Amniotic stem cell (primary cell): ENCODE measurements at regions not wholly inside any gene's neighbourhood (a gene's known extent, or its start where the extent isn't known, plus 50 kb on each side); places are given as distances from the start of the nearest gene placed in this dataset.

ENCODE experiments used
- DNase-seq: peaks from one replicate; lab custom pipeline; 2025; lab: John Stamatoyannopoulos, UW

- DNase-seq: peak; percentile 29
Measured at GRCh38 chr17:13353590-13353989, 248.1 kb downstream of the HS3ST3A1 start.

- DNase-seq: no peak
Measured at GRCh38 chr17:13352747-13353415, 248.8 kb downstream of the HS3ST3A1 start.

- DNase-seq: peak; percentile 15
Measured at GRCh38 chr17:13351046-13351445, 250.7 kb downstream of the HS3ST3A1 start.

DNA sequence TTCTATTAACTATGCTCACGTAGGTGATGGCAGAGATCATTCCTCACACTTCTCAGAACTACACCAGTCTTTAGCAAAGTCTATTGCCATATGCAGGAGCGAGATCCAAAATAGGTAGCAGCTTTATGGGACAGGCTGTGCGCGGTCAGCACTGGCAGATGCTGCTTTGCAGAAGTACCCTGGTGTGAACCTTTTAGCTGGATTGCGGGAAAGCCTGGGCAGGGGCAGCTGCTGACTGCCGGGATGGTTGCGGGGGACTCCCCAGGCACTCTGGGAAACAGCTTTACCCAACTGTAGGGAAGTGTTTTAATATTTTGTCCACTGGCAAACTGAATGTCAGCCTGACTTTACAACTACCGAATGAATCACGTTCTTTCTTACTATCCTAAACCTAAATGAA lies 251.3 kb downstream of the HS3ST3A1 start:
- no peak for DNase-seq

DNA sequence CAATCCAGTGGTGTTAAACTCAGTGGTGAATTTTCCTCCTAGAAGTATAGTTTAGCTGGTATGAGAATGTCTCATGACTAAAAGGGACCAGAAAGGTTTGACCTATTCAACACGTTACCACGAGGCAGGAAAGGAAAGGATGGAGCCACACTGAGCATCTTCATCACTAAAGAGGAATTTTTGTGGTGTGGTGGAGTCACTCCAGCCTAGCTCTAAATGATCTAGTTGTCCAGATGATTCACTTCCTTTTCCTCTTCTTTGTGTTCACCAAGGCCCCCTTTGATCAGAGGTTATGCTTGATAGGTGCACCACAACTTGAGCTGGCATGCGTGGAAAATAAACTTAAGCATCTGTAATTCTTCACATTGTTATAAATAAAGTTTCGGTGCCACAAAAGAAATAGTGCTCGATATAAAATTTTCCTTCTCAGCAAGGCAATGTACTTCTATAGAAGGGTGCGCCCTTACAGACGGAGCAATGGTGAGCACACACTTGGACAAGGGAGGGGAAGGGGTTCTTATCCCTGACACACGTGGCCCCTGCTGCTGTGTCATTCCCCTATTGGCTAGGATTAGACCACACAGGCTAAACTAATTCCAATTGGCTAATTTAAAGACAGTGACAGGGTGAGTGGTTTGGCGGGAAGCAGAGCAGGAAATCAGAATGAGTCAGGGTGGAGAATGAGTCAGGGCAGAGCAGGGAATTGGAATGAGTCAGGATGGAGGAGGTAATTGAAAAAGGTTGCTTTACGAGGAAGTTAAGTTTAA lies 254.6 kb downstream of the HS3ST3A1 start:
- peak; percentile 29 for DNase-seq

DNA sequence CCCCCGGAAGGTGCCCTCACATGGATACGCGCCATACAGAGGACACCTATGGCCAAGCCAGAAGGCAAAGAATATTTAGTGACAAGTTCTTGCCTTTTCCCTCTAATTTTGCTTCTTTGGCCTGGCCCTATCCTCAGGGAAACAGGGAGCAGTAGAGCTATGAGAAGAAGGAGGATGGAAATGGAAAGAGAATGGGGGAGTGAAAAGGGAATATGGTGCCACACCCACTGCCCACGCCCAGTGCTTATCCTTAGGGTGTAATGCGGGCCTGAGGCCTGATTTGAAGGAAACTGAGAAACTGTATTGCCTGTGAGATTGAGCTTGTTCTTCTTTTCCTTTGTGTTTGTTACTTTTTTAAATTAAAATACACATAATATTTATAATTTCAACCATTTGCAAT lies 255.1 kb downstream of the HS3ST3A1 start:
- no peak for DNase-seq

GRCh38 chr17:13346081-13346533 lies 255.6 kb downstream of the HS3ST3A1 start:
- DNase-seq: no peak

GRCh38 chr17:13338421-13338820 lies 263.3 kb downstream of the HS3ST3A1 start:
- DNase-seq: no peak

DNA sequence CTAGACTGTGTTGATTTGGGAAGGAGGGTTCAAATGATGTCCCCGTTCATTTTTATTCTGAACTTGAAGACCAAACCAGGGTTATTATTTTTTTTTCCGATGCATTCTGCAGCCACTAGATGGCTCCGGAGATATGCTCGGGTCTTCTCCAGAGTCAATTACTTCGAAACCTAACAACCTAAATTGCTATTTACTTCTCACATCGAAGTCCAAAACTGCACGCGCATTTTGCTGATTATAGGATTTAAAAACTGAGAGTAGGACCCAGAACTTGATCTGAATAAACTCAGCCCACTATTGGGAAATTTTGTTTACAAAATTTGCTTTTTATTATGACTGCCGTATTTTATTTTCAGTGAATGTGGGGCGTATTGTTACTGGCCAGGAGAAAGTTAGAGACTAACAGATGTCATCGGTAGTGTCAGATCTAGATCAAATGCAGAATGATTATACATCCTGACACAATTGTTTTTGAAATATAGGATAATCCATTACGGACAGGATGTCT lies 263.8 kb downstream of the HS3ST3A1 start:
- DNase-seq: peak; percentile 38

DNA sequence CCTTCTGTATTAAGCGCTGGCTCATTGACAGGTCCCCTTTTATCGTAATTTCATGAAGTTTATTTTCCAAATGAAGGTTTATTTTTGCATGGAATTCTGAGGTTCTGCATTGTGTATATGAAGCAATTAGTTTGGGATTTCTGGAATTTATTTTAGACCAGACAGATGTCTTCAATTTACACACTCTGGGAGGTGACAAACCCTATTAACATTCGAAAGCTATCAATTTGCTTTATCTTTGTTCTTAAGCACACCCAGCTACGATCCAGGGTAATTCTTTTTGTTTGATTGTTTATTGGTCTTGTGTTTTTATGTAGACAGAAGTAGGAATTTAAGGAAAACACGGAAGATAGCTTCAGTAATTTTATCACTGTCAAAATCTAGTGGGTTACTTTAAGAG lies 264.6 kb downstream of the HS3ST3A1 start:
- DNase-seq: no peak

DNA sequence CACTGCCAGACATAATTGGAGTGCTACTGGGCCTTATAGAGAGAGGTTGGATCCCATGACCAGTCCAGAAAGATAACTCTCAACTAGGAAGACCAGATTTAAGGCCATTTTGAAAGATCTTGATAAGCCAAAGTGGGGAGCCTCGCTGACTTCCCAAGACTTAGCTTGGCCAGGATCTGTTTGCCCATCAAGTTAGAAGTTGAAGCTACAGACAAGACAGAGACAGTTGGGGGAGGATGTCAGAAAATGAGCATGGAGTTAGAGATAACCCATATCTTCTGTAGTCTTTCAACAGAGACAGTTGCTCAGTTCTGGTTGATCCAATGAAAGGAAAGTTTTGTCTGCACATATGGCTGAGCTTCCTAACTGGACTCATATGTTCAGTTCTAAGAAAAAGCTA lies 267.4 kb downstream of the HS3ST3A1 start:
- no peak for DNase-seq

DNA sequence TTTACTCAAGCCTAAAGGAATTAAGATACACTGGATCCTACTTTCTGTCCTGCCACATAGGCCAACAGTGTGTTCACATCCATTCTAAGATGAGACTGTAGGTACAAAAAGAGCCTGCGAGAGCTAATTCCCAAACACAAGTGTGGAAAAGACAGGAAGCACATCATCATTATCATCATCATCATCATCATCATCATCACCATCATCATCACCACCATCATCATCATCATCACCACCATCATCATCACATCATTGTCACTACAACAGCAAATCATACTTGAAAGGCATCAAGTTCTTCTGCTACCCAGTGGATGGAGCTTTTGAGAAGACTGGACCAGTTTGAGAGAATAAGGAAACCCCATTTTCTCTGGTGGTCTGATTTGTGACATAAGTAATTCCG lies 268.1 kb downstream of the HS3ST3A1 start:
- DNase-seq: no peak

- no peak for DNase-seq
Measured at GRCh38 chr17:13332207-13332606, 269.5 kb downstream of the HS3ST3A1 start.

DNA sequence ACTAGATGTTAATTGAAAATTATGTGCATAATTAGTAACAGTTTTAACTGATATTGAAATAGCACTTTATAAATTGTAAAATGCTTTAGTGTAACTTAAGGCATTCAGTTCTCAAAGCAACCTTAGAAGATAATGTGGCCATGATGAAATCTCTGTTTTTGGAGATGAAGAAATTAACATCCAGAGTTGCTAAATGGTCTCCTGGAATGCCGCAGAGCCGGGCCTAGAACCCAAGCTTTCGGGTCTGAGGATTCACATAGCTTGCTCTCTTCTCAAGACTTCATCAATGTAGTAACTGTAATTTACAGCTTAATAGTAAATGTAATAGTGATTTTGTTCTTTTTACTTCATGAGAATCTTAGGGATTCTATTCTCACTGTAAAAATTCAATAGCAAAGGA lies 272.3 kb downstream of the HS3ST3A1 start:
- no peak for DNase-seq

GRCh38 chr17:13323990-13324389 lies 277.7 kb downstream of the HS3ST3A1 start:
- DNase-seq: no peak

DNA sequence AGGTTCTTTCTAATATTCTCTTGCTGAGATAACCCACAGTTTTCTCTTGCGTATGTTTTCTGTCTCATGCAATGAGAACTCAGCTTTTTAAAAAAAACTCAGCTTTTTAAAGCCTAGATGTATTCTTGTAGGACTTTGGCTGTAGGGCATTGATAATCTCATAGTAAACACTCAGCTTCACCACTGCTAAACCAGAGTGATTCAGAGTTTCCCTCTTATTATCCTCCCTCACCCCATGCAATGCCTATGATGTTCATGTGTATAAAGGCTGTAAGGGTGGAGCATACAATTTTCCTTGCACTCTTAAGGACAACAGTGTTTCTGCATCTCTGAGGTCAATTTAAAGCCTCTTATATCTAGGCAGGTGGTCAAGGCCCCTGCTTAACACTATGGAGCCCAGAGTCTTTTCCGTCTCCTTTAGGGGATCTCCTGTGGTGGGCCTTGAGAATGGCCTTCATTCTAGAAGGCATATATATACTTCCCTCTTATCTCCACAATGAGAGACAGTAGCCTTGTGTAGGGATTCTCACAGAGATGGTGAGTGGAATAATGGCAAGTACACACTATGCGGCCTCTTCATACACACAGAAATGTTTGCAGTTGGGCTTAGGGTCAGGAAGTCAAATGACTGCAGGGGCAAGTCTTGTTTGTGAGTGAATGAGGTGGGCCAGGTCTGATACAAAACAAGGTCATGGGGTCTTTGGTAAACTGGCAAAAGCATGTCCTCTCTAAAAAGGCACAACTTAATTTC lies 279.6 kb downstream of the HS3ST3A1 start:
- no peak for DNase-seq

DNA sequence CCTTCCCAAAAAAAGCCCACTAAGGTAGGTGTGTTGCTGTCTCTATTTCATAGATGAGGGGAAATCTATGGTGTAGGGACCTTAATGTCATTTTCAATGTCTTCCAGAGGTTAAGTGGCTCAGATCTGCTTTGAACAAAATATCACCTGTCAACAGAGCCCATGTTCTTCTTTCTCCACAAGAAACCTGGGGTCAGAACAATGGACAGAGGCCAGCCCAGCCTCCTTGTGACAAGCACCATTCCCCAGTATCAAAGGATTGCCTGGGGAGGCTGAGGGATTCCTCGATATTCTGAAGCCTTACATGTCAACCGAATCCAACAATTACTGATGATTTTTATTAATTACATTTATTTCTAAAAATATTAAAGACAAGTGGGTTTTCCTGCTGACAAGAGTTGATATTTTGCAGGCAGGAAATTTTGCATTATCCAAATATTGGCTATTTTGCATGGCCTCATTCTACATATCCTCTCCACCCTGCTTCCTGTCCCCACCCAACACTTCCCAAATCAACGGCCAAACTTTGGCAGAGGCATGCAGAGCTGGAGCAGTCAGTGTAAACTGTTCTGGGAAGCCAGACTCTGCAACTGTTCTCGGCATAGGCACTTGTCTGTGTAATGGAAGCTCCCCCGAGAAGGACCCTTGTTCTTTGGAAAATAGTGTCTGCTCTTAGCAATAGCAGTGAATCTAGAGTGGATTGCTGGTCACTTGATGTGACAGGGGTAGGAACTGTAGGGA lies 281.5 kb downstream of the HS3ST3A1 start:
- DNase-seq: no peak

DNA sequence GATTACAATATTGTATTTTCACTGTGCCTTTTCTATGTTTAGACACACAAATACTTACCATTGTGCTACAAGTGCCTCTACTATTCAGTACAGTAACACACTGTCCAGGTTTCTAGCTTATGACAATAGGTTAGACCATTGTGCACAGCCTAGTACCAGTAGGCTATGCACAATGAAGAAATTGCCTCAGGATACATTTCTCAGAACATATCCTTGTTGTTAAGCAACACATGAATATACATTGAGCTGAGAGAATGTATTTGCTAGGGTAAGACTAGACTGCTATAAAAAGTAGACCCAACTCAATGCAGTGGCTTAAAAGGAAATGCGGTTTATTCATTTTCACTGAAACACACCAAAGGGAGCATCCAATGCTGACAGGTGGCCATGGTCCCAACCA lies 285.1 kb downstream of the HS3ST3A1 start:
- no peak for DNase-seq

- DNase-seq: no peak
Measured at GRCh38 chr17:13311306-13311705, 290.4 kb downstream of the HS3ST3A1 start.

- no peak for DNase-seq
Measured at GRCh38 chr17:13310858-13311257, 290.9 kb downstream of the HS3ST3A1 start.

DNA sequence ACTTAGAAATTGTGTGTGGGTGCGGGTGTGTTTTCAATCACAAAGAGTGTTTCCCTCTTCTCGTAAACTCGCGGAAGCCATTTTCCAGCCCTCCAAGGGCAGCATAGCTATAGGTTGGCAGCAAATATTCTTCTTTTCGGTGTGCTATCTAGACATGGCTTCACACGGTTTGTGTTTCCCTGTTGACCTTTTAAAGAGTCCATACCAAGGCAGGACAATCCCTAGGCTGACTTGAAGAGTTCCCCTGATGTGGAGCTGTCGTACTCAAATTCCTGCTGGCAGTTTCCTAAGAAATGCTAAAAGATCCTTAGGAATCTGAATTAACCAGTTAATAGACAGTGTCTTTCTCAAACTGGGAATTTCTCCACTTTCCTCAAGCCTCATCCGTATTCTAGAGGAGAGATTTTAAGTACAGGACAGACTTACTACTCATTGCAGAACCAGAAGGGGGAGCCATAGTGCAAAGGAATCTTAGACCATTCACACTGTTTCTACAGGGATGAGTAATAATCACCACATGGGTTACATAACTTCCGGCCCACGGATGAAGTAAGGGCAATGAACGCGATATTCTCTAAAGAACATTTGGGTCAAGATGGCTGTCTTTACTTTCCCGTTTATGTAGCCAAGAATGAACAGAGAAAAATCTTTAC lies 288.6 kb upstream of the ELAC2 start:
- no peak for DNase-seq
